ENCODE measurements at regions not wholly inside any gene's neighbourhood (a gene's known extent, or its start where the extent isn't known, plus 50 kb on each side); places are given as distances from the start of the nearest gene placed in this dataset.

DNA sequence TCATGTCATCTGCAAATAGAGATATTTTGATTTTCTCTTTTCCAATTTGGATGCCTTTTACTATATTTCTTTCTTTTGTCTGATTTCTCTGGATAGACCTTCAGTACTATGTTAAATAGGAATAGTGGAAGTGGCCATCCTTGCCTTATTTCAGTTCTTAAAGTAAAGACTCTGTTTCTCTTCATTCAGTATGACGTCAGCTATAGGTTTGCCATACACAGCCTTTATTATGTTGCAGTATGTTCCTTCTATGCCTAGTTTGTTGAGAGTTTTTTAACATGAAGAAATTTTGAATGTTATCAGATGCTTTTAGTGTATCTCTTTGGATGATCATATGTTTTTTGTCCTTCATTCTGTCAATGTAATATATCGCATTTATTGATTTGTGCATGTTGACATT, 566.7 kb upstream of the ROBO1 start:
- TF ChIP-seq, protein P1, sequence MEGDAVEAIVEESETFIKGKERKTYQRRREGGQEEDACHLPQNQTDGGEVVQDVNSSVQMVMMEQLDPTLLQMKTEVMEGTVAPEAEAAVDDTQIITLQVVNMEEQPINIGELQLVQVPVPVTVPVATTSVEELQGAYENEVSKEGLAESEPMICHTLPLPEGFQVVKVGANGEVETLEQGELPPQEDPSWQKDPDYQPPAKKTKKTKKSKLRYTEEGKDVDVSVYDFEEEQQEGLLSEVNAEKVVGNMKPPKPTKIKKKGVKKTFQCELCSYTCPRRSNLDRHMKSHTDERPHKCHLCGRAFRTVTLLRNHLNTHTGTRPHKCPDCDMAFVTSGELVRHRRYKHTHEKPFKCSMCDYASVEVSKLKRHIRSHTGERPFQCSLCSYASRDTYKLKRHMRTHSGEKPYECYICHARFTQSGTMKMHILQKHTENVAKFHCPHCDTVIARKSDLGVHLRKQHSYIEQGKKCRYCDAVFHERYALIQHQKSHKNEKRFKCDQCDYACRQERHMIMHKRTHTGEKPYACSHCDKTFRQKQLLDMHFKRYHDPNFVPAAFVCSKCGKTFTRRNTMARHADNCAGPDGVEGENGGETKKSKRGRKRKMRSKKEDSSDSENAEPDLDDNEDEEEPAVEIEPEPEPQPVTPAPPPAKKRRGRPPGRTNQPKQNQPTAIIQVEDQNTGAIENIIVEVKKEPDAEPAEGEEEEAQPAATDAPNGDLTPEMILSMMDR (IDR thresholded peaks at IDR 0.05): no peak
- TF ChIP-seq POLR2A (IDR thresholded peaks at IDR 0.05): no peak
